ENCODE measurements at regions not wholly inside any gene's neighbourhood (a gene's known extent, or its start where the extent isn't known, plus 50 kb on each side); places are given as distances from the start of the nearest gene placed in this dataset.

- no peak for TF ChIP-seq CTCF (IDR thresholded peaks at IDR 0.05; ENCODE audit: low read depth, low read length)
- no peak for DNase-seq
- no peak overlapping the region for H3K4me3 ChIP-seq (ENCODE audit: low read depth, low read length)
Observed at GRCh38 chr12:43106355-43106754, 445.6 kb downstream of the ADAMTS20 start.

GRCh38 chr12:43105426-43105981 lies 446.5 kb downstream of the ADAMTS20 start:
- TF ChIP-seq CTCF (IDR thresholded peaks at IDR 0.05; ENCODE audit: low read depth, low read length), result no peak
- H3K36me3 ChIP-seq, result no peaks in the 10 kb centered on the region
- DNase-seq, result no peak
- no peaks in the 10 kb centered on the region for H3K9me3 ChIP-seq
- H3K4me1 ChIP-seq, result peaks cover 36% of the 10 kb centered on the region
- H3K27me3 ChIP-seq, result no peaks in the 10 kb centered on the region
- H3K4me3 ChIP-seq (ENCODE audit: low read depth, low read length), result no peak overlapping the region

More at GRCh38 chr12:43106355-43106754, 445.6 kb downstream of the ADAMTS20 start:
- Histone ChIP-seq H3K9me3 (no peaks in the 10 kb centered on the region), H3K36me3 (no peaks in the 10 kb centered on the region), H3K4me1 (peaks cover 36% of the 10 kb centered on the region), H3K27me3 (no peaks in the 10 kb centered on the region)

DNA sequence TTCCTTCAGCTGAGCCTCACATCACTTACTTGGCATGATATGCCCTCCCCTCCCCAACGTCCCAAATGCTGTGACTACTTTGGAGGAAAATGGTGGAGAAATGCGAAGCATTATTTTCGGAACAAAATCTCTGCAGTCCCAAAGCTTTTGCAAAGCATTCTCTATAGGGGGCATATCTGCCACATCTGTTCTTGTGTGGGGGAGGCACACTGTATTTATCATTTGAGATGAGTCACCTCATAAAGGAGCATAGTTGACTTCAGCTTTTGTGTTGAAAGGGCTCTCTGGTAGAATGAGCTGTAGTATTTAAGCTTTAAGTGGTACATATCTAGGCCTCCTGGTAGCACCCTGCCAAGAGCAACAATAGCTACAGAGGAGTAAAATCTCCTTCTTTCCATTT lies 447.5 kb downstream of the ADAMTS20 start:
- Histone ChIP-seq H3K9me3 (no peaks in the 10 kb centered on the region), H3K36me3 (no peaks in the 10 kb centered on the region), H3K4me3 (ENCODE audit: low read depth, low read length) (no peak overlapping the region), H3K27me3 (no peaks in the 10 kb centered on the region), H3K4me1 (peaks cover 37% of the 10 kb centered on the region)
- no peak for DNase-seq
- no peak for TF ChIP-seq CTCF (IDR thresholded peaks at IDR 0.05; ENCODE audit: low read depth, low read length)

DNA sequence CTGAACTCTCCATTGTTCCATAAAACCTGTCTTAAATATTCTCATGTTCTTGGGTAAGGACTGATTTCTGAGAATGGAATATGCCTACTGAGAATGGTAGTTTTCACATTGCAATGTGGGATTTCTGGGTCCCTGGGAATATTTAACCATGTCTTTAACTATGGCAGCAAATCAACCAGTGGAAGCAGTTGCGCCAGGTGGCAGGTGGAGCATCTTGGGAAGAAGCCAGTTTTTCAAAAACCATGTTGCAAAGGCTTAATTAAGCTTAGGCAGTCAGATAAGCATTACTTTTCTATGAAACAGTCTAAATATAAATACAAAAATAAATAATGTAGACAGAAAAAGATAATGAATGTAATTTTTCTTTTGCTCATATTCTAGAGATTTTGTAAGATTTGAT lies 448.1 kb downstream of the ADAMTS20 start:
- Histone ChIP-seq H3K9me3 (no peaks in the 10 kb centered on the region; the same call in 1 of the 2 replicates), H3K36me3 (no peaks in the 10 kb centered on the region), H3K27me3 (no peaks in the 10 kb centered on the region), H3K4me3 (ENCODE audit: low read depth, low read length) (no peak overlapping the region), H3K4me1 (peaks cover 42% of the 10 kb centered on the region)
- TF ChIP-seq CTCF (IDR thresholded peaks at IDR 0.05; ENCODE audit: low read depth, low read length), result no peak
- DNase-seq, result no peak

GRCh38 chr12:43102546-43103264 lies 449.3 kb downstream of the ADAMTS20 start:
- H3K27me3 ChIP-seq, result no peaks in the 10 kb centered on the region
- H3K36me3 ChIP-seq, result no peaks in the 10 kb centered on the region
- DNase-seq, result no peak
- no peak for TF ChIP-seq CTCF (IDR thresholded peaks at IDR 0.05; ENCODE audit: low read depth, low read length)
- H3K4me1 ChIP-seq, result peaks cover 45% of the 10 kb centered on the region
- H3K4me3 ChIP-seq (ENCODE audit: low read depth, low read length), result no peak overlapping the region
- no peaks in the 10 kb centered on the region; the same call in 1 of the 2 replicates for H3K9me3 ChIP-seq

GRCh38 chr12:43100231-43100630 lies 451.8 kb downstream of the ADAMTS20 start:
- no peak for TF ChIP-seq CTCF (IDR thresholded peaks at IDR 0.05; ENCODE audit: low read depth, low read length)
- H3K27me3 ChIP-seq, result no peaks in the 10 kb centered on the region
- no peak overlapping the region for H3K4me3 ChIP-seq (ENCODE audit: low read depth, low read length)
- no peaks in the 10 kb centered on the region for H3K36me3 ChIP-seq
- DNase-seq, result no peak
- peaks cover 37% of the 10 kb centered on the region for H3K4me1 ChIP-seq
- H3K9me3 ChIP-seq, result no peaks in the 10 kb centered on the region; the same call in 1 of the 2 replicates

Data from BE2C (cell line).